Right atrium auricular region (tissue), 2 donors: ENCODE measurements at regions not wholly inside any gene's neighbourhood (a gene's known extent, or its start where the extent isn't known, plus 50 kb on each side); places are given as distances from the start of the nearest gene placed in this dataset.

Experiments used
- DNase-seq: peaks from one replicate; pipeline ENCODE4 v3.0.0-alpha.2; 2019; ENCODE audit warnings: low spot score
- H3K27ac ChIP-seq, 2 donors: fragments of 200-600 bp; sonication (generic); 1 replicate in 1 of 2; 2 replicates in 1 of 2; pipeline ENCODE4 v1.5.1; 2016 to 2019
- H3K27me3 ChIP-seq, 2 donors: fragments of 200-600 bp; sonication (generic); one replicate each; pipeline versions ENCODE4 v1.5.1 to v1.6.0; 2017 to 2019
- H3K36me3 ChIP-seq: fragments of 200-600 bp; sonication (generic); one replicate; pipeline ENCODE4 v1.5.1; 2016
- H3K4me1 ChIP-seq, 2 donors: fragments of 200-600 bp; sonication (generic); one replicate each; pipeline versions ENCODE4 v1.5.1 to v1.6.0; 2017 to 2019
- H3K4me3 ChIP-seq, 2 donors: fragments of 200-600 bp; sonication (generic); 1 replicate in 1 of 2; 2 replicates in 1 of 2; pipeline ENCODE4 v1.5.1; 2017 to 2019; ENCODE audit warnings: mild to moderate bottlenecking in 1 of 2, moderate library complexity in 1 of 2
- H3K9me3 ChIP-seq, 2 donors: fragments of 200-600 bp; sonication (generic); one replicate each; pipeline ENCODE4 v1.5.1; 2019
- TF ChIP-seq, protein P1 (sequence below), 2 donors: fragments of 200-600 bp; sonication (generic); IDR thresholded peaks; one replicate each; pipeline ENCODE4 v1.5.1; 2019; ENCODE audit warnings: antibody characterized with exemption in 2 of 2

GRCh38 chr2:53460937-53461336, 306.7 kb upstream of the CHAC2 start:
- H3K9me3 ChIP-seq, result no peaks in the 10 kb centered on the region
- no peak for DNase-seq
- H3K27ac ChIP-seq, result no peak overlapping the region
- H3K4me1 ChIP-seq, result no peaks in the 10 kb centered on the region
- H3K36me3 ChIP-seq, result no peaks in the 10 kb centered on the region
- H3K4me3 ChIP-seq, result no peak overlapping the region
- no peaks in the 10 kb centered on the region for H3K27me3 ChIP-seq
- TF ChIP-seq, protein P1, sequence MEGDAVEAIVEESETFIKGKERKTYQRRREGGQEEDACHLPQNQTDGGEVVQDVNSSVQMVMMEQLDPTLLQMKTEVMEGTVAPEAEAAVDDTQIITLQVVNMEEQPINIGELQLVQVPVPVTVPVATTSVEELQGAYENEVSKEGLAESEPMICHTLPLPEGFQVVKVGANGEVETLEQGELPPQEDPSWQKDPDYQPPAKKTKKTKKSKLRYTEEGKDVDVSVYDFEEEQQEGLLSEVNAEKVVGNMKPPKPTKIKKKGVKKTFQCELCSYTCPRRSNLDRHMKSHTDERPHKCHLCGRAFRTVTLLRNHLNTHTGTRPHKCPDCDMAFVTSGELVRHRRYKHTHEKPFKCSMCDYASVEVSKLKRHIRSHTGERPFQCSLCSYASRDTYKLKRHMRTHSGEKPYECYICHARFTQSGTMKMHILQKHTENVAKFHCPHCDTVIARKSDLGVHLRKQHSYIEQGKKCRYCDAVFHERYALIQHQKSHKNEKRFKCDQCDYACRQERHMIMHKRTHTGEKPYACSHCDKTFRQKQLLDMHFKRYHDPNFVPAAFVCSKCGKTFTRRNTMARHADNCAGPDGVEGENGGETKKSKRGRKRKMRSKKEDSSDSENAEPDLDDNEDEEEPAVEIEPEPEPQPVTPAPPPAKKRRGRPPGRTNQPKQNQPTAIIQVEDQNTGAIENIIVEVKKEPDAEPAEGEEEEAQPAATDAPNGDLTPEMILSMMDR (IDR thresholded peaks at IDR 0.05), result no peak

DNA sequence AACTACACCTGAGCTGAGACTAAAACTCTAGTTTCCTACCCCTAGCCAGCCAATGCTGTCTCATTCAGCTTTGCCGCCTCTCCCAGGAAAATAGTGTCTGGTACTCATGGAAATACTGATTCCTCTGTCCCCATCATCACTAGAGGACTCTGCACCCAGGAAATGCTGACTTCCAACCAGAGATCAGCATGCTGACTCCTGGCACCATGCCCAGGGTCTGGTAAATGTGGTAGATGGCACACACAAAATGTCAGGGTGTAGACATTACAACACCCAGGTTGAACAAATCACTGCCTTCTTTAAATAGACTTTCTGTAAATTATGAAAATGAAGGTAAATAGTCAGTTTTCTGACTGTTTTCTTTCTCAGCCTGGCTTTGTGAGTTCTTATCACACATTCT, 307.3 kb upstream of the CHAC2 start:
- no peak for DNase-seq
- Histone ChIP-seq H3K9me3 (no peaks in the 10 kb centered on the region), H3K36me3 (no peaks in the 10 kb centered on the region), H3K27me3 (no peaks in the 10 kb centered on the region), H3K4me3 (no peak overlapping the region), H3K27ac (no peak overlapping the region), H3K4me1 (no peaks in the 10 kb centered on the region)
- TF ChIP-seq, protein P1 (IDR thresholded peaks at IDR 0.05), result no peak

GRCh38 chr2:53455094-53455493, 312.5 kb upstream of the CHAC2 start:
- H3K4me1 ChIP-seq, result peaks cover 0 to 8% of the 10 kb centered on the region in 2 donors
- no peaks in the 10 kb centered on the region for H3K9me3 ChIP-seq
- H3K27ac ChIP-seq, result no peak overlapping the region
- TF ChIP-seq, protein P1 (IDR thresholded peaks at IDR 0.05), result no peak
- H3K36me3 ChIP-seq, result no peaks in the 10 kb centered on the region
- no peak overlapping the region for H3K4me3 ChIP-seq
- H3K27me3 ChIP-seq, result no peaks in the 10 kb centered on the region
- DNase-seq, result no peak

DNA sequence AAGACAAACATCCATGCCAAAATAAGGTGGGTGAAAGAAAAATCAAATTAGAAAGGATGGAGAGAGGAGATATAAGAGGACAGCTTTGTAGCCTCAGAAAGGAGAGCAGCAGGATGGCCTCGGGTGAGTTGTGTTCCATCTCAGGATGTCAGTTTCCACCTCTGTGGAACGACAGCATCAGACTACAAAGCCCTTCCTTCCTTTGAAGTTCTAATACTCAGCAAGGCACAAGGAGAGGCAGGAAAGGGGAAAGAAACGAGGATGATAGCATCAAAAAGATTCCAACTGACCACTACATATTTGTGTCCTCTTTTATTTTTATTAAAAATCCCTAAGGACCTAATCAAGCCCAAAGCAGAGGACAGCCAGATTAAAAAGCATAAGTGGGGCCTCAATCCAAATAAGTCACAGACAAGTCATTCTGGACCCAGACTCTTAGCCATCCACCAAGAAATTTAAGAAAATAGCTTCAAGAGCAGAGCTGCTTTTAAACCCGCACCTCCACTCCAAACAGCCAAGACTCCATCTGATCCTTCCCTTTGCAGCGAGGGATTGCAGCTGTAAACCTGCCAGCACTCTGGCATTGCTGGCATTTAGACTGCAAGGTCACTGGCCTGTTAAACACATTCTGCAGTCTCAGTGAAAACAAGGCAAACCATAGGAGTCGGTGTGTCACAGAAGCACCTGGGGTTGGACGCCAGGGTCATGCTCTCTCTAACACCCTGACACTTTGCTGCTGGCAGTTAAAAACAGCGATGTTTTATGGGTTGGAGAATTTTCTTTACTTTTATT, 314.5 kb upstream of the CHAC2 start:
- no peak for DNase-seq
- no peaks in the 10 kb centered on the region for H3K27me3 ChIP-seq
- no peaks in the 10 kb centered on the region for H3K9me3 ChIP-seq
- peaks cover 0 to 8% of the 10 kb centered on the region in 2 donors for H3K4me1 ChIP-seq
- H3K4me3 ChIP-seq, result no peak overlapping the region
- TF ChIP-seq, protein P1 (IDR thresholded peaks at IDR 0.05), result no peak
- H3K27ac ChIP-seq, result no peak overlapping the region
- H3K36me3 ChIP-seq, result no peaks in the 10 kb centered on the region

GRCh38 chr2:53452400-53452799, 315.2 kb upstream of the CHAC2 start:
- Histone ChIP-seq H3K27me3 (no peaks in the 10 kb centered on the region), H3K36me3 (no peaks in the 10 kb centered on the region), H3K4me1 (peaks cover 0 to 8% of the 10 kb centered on the region in 2 donors), H3K27ac (no peak overlapping the region), H3K4me3 (no peak overlapping the region), H3K9me3 (no peaks in the 10 kb centered on the region)
- DNase-seq, result no peak
- TF ChIP-seq, protein P1 (IDR thresholded peaks at IDR 0.05), result no peak

GRCh38 chr2:53450923-53451322, 316.7 kb upstream of the CHAC2 start:
- Histone ChIP-seq H3K36me3 (no peaks in the 10 kb centered on the region), H3K27me3 (no peaks in the 10 kb centered on the region), H3K4me3 (no peak overlapping the region), H3K27ac (no peak overlapping the region), H3K9me3 (no peaks in the 10 kb centered on the region), H3K4me1 (peaks cover 0 to 8% of the 10 kb centered on the region in 2 donors)
- TF ChIP-seq, protein P1 (IDR thresholded peaks at IDR 0.05), result no peak
- DNase-seq, result no peak
